ENCODE measurements at regions not wholly inside any gene's neighbourhood (a gene's known extent, or its start where the extent isn't known, plus 50 kb on each side); places are given as distances from the start of the nearest gene placed in this dataset.
"Not testable (repeated sequence)": the region's sequence is repeated elsewhere in the genome, so short reads cannot be mapped to it uniquely, and the experiment has no call there.

GRCh38 chr18:10142056-10142455 lies 228.2 kb downstream of the VAPA start:
- DNase-seq (ENCODE audit: low spot score), result no peak

- no peak for DNase-seq (ENCODE audit: low spot score)
Observed at GRCh38 chr18:10142496-10143160, 228.8 kb downstream of the VAPA start.

GRCh38 chr18:10143596-10143995 lies 229.8 kb downstream of the VAPA start:
- DNase-seq (ENCODE audit: low spot score), result no peak

- no peak for DNase-seq (ENCODE audit: low spot score)
Observed at GRCh38 chr18:10145546-10145945, 231.7 kb downstream of the VAPA start.

- no peak for DNase-seq (ENCODE audit: low spot score)
Observed at GRCh38 chr18:10147226-10147625, 233.4 kb downstream of the VAPA start.

- DNase-seq (ENCODE audit: low spot score), result no peak
Observed at GRCh38 chr18:10147752-10148151, 233.9 kb downstream of the VAPA start.

GRCh38 chr18:10148189-10148929 lies 234.5 kb downstream of the VAPA start:
- DNase-seq (ENCODE audit: low spot score), result no peak

- DNase-seq (ENCODE audit: low spot score), result no peak
Observed at GRCh38 chr18:10149768-10150556, 236.1 kb downstream of the VAPA start.

GRCh38 chr18:10150576-10150975 lies 236.8 kb downstream of the VAPA start:
- not testable (repeated sequence) for DNase-seq (ENCODE audit: low spot score)

- DNase-seq (ENCODE audit: low spot score), result no peak
Observed at GRCh38 chr18:10152475-10152874, 238.7 kb downstream of the VAPA start.

- DNase-seq (ENCODE audit: low spot score), result no peak
Observed at GRCh38 chr18:10153924-10154752, 240.3 kb downstream of the VAPA start.

- no peak for DNase-seq (ENCODE audit: low spot score)
Observed at GRCh38 chr18:10157706-10158105, 243.9 kb downstream of the VAPA start.

- DNase-seq (ENCODE audit: low spot score), result no peak
Observed at GRCh38 chr18:10160251-10160650, 246.4 kb downstream of the VAPA start.

- no peak for DNase-seq (ENCODE audit: low spot score)
Observed at GRCh38 chr18:10161315-10161714, 247.5 kb downstream of the VAPA start.

- DNase-seq (ENCODE audit: low spot score), result no peak
Observed at GRCh38 chr18:10162340-10162739, 248.5 kb downstream of the VAPA start.

GRCh38 chr18:10164271-10165071 lies 250.7 kb downstream of the VAPA start:
- no peak for DNase-seq (ENCODE audit: low spot score)

GRCh38 chr18:10166164-10166807 lies 252.5 kb downstream of the VAPA start:
- DNase-seq (ENCODE audit: low spot score), result no peak

GRCh38 chr18:10167759-10168158 lies 253.9 kb downstream of the VAPA start:
- no peak for DNase-seq (ENCODE audit: low spot score)

- no peak for DNase-seq (ENCODE audit: low spot score)
Observed at GRCh38 chr18:10168477-10168876, 254.7 kb downstream of the VAPA start.

GRCh38 chr18:10169064-10169562 lies 255.3 kb downstream of the VAPA start:
- DNase-seq (ENCODE audit: low spot score), result no peak

Measured in kidney capillary endothelial cell (primary cell).